ENCODE measurements at regions not wholly inside any gene's neighbourhood (a gene's known extent, or its start where the extent isn't known, plus 50 kb on each side); places are given as distances from the start of the nearest gene placed in this dataset.

GRCh38 chr12:45122768-45123380 is 72.0 kb upstream of the DBX2 start:
- no peak for TF ChIP-seq POLR2A (IDR thresholded peaks at IDR 0.05)
- TF ChIP-seq CTCF (IDR thresholded peaks at IDR 0.05) = no peak
- TF ChIP-seq EP300 (IDR thresholded peaks at IDR 0.05) = no peak
